ENCODE measurements at regions not wholly inside any gene's neighbourhood (a gene's known extent, or its start where the extent isn't known, plus 50 kb on each side); places are given as distances from the start of the nearest gene placed in this dataset.
"Not testable (repeated sequence)": the region's sequence is repeated elsewhere in the genome, so short reads cannot be mapped to it uniquely, and the experiment has no call there.

DNA sequence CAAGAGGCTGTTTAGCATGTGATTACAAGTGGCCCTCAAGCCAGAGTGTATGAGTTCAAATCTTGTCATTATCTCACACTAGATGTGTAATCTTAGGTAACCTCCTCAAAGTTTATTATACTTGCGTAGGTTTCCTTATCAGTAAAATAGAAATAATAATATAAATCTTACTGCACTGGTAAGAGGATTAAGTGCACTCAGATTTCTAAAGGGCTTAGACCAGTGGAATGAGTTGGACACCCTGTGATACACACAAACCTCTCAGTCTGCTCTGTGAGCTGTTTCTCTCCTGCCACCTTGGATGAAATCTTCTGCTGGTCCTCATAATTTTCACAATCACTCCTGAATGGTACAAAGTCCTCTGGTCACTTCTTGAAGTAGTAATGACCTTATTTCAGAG lies 145.4 kb upstream of the ZNF516 start:
- DNase-seq (ENCODE audit: low read depth in 2 of 2): no peak

DNA sequence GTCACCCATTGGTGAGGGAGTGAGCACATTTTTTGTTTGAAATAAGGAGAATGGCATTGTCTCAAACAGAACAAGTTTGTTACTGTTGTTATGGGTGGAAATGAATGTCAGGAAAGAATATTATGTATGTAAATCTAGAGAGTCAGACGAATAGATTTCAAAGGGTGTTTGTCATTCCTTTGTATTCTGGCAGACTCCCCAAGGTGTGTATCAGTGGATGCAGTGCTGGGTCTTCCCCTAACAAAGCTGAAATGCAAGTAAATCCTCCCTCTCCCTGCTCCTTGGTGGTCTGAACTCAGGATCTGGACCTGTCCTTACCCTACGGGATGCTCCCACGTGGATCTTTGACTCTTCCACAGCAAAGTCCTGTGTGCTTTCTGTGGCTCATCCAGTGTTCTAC lies 139.5 kb upstream of the ZNF516 start:
- no peak for DNase-seq (ENCODE audit: low read depth in 2 of 2)

DNA sequence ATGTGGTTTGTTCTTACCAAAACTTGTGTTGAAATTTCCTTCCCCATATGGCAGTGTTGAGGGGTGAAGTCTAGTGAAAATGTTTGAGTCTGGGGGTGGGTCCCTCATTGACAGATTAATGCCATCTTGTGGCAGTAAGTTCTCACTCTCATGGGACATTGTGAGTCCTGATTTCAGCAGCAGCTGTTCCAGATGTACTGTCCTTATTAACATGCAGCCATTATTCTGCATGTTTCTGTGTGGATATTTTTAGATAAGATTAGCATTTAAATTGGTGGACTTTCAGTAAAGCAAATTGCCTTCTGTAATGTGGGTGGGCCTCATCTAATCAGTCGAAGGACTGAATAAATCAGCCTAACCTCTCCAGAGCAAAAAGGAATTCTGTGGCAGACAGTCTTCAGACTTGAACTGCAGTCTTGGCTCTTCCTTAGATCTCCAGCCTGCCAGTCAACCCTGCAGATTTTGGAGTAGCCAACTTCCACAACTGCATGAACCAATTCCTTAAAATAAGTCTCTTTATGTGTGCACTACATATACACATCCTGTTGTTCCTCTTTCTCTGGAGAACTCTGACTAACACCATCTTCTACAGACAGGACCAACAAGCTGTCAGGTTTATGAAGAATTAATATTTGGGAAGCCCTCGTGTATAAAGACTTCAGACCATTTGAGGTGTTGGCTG lies 138.7 kb upstream of the ZNF516 start:
- no peak for DNase-seq (ENCODE audit: low read depth in 2 of 2)

DNA sequence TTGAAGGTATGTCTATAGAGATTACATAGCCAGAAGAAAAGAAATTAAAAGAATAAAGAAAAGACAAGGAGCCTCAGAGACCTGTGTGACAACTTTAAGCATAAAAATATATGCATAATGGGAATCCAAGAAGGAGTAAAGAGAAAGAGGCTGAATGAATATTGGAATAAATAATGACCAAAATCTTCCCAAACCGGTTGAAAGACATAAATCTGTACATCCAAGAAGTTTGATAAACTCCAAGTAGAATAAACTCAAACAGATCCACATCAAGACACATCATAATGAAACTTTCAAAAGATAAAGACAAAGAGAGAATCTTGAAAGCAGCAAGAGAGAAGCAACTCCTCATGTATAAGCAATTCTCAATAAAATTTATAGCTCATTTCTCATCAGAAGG lies 132.4 kb upstream of the ZNF516 start:
- DNase-seq (ENCODE audit: low read depth in 2 of 2): no peak

DNA sequence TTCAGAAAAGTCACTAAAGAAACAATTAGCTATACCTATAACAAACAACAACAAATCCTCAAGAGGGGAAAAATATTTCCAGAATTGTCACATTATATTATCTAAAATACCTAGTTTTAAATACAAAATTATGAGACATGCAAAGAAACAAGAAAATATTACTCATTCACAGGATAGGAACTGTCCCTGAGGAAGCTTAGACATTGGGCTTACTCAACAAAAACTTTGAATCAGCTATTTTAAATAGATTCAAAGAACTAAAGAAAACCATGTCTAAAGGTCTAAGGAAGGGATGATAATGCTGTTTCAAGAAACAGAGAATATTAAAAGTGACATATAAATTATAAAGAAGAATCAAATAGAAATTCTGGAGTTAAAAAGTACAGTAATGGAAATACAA lies 131.9 kb upstream of the ZNF516 start:
- no peak for DNase-seq (ENCODE audit: low read depth in 2 of 2)

DNA sequence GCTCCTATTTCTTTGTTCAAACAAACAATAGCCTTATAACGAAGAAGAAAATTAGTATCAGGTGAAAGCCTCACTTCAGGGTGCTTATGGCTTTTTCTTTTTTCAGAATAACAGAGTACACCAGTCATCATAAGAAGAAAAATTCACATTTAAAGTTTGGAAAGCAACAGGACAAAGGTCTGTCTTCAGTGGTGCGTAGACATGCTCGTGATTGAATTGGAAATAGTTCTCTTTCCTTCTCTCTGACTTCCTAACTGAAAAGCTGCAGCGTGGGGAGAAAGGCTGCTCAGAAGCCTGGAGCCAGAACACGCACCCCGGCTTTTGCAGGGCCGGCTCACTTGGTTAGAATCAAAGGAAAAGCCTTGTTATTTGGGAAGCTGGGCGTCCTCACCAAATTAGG lies 127.6 kb upstream of the ZNF516 start:
- no peak for DNase-seq (ENCODE audit: low read depth in 2 of 2)

DNA sequence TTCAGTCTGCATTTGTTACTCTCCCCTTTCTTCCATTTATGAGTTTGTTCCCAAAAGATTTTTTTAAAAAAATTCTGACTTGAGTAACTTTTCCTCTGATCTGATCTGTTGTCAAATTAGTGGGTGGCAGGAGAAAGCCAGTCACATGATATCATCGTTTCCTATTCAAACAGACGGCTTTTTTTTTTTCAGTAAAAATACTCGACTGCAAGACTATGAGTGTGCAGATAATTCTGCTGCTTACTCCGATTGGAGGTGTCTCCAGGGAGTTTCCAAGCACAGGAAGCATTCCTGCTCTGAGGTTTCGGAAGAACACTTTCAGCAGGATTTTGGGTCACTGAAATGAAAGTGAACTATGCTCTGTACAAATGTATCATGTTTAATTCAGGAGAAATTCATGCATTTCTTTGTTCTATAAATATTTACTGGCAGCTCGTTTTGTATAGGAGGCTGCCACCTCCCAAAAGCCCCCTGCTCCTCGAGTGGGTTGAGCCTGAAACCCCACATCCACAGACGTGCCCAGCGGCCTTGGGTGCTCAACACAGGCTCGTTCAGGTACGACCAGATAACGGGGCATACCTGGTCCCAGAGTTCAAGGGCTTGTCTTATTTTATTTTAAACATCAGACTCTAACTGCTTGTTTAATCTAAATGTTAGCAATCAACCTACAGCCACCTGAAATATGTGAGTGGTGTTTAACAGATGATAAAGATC lies 126.9 kb upstream of the ZNF516 start:
- DNase-seq (ENCODE audit: low read depth in 2 of 2): no peak

DNA sequence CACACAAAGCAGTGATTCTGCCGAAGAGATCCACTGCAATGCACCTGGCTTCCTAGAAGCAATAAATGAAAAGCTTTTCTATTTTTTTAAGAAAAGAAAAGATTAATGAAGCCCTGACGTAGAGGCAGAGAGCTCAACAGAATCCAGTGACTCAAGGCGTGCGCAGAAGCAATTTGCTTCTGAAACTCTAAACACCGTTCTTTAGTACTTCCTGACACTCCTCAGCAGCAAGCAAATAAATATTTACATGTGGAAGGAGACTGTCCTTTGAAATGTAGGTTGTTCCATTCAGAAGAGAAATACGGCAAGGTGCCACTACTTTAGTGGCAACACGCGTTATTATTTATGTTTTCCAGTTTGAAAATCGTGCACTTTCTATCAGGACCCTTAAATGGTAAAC lies 126.2 kb upstream of the ZNF516 start:
- DNase-seq (ENCODE audit: low read depth in 2 of 2): no peak

DNA sequence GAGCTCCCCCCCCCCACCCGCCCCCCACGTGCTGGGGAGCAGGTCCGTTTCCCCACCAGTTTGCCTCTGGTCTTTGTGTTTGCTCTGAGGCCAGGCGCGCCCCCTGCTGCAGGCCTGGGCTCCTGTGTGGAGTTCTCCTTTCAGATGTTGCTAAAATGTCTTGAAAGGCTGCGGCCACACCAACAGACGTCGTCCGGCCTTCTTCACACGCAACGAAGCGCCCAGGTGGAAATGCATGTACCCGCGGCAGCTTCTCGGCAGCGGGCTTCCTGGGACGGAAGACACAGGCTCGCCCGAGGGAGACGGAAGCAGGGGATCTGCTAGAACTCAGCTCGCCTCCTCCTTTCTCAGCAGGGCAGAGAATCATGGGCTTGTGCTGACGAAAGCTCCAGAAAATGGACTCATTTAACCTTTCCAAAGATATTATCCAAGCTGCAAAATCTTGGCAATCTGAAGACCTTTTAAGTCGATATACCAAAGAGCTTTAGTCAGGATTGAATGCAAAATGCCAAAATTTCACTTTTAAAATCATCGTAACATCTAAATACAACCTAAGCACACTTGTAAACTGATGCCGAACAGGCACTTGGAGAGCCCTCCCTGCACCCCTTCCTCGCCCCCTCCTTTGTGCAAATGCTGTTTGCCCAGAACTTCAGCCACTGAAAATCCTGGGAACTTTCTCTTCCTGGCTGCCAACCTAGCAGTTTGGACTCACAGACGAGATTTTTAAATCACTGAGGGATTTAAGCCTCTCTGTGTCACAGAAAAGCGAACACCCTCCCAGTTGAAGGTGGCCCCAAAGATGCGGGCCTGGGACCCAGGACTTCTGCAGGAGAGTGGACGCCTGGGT lies 125.5 kb upstream of the ZNF516 start:
- peak; percentile 52 to 53 for DNase-seq (ENCODE audit: low read depth in 2 of 2)

DNA sequence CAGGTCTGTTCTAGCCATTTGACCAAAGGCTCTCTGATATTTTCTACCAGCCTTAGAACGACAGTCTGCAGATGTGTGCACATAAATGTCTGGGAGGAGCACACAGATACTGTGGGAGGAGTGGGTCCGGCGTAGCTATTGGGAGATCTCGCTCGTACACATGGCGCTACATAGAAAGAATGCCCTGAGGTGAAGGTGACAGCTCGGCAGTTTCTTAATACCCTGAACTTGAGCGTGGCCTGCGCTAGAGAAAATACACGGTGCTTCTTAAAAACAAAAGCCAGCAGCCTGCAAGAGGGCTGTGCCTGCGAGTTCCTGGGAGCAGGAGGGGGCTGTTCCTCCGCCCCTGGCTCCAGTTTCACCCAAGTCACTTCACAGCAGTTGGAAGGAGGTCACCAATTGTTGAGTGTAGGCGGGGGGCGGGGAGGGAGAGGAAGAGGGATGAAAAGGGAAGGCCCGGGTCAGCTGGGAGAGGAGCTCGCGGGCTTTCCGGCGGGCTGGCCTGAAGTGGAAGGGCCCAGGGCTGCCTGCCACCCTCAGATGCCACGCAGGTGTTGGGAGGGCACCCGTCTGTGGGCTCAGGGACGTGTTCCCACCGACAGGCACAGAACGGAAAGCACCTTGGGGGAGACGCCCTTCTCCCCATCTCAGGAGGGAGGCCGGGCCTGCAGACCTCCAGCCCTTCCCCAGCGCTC lies 124.7 kb upstream of the ZNF516 start:
- DNase-seq (ENCODE audit: low read depth in 2 of 2): no peak

DNA sequence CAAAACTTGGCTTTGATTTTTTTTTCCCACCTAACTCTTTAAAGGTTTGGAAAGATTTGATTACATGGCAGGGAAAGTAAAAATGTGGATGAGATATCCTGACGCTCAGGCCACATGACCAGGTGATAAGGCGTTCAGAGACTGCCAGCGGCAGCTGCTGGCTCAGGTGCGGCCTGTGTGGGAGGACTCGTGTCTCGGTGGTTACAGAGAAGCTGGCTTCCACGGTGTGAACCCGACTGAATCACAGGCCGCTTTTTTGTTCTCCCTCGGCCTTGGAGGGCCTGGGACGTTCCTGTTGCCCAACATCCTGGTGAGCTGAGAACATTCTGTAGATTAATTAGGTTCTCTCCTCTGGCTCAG lies 124.2 kb upstream of the ZNF516 start:
- DNase-seq (ENCODE audit: low read depth in 2 of 2): no peak

DNA sequence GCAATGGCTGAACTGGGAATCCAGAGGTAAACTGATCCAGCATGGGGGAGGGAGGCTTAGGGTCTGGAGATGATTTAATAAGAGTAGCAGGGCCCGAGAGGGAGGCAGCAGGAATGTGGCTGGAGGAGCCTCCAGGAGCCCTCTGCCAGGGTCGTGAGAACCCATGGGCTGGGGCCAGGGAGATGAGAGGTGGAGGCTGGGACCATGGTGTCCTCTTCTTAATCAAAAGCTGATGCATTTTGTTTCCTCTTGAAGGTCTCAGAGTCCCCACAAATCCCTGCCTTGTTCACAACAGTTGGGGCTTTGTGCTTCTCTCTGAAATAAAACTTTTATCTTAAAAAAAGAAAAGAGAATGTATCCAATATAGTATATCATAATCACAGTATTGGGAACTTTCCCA lies 123.7 kb upstream of the ZNF516 start:
- no peak for DNase-seq (ENCODE audit: low read depth in 2 of 2)

DNA sequence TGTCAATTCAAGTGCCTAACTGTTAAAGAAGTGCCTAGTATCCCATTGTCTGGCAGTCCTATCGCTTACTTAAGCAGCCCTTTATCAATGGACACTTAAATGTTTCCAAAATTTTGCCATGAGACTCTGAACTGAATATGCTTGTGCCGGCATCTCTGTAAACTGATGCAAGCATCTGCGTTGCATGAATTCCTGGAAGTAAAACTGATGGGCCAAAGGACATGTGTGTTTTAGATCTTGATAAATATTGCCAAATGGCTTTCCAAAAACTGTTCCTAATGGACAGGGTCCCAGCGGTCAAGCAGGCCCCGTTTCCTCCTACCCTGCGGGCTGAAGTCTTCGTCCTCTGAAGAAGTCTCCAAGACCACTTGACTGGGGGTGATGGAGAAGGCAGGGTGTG lies 121.3 kb upstream of the ZNF516 start:
- DNase-seq (ENCODE audit: low read depth in 2 of 2): no peak

DNA sequence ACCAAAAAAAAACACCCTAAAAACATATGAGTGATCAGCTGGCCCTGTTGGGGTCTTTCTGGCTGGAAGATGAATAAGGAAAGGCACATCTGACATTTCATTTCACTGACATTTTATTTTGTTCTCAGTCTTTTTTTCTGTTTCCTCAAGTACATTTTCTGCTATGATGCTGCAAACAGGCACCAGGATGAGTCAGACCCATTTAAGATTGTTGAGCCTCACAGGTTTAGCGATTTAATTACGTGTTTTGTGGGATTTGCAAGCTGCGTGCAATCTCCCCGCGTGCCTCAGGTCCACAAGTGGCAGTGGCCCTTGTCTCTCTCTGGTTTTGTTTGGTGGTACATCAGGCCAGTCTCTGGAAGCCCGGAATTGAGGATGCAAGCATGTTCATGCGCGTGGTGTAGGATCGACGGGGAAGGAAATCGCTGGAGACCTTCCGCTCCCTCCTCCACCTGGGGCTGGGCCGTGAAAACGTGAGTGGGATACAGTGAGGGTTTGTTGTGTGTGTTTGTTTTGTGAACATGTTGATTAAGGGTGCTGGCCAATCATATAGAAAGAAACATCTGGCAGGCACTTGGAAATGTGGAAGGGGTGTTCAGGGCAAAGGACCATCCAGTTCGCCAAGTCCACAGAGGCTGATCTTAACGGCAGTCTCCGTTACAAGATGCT lies 120.2 kb upstream of the ZNF516 start:
- no peak for DNase-seq (ENCODE audit: low read depth in 2 of 2)

DNA sequence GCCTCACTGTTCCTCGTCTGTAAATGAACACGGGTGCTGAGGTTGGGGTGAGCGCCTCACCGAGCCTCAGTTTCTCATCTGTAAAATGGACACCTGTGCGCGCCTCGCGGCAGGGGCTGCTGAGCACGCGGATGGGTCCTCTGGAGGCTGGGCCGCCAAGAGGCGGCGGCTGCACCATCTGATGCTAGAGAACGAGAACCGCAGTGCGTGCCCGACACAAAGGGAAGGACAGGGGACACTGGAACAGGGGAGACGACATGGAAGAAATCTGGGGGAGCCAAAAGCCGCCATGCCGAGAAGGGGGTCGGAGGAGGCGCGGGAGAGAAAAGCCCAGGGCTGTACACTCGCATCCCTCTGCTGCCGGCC lies 118.7 kb upstream of the ZNF516 start:
- DNase-seq (ENCODE audit: low read depth in 2 of 2): no peak

DNA sequence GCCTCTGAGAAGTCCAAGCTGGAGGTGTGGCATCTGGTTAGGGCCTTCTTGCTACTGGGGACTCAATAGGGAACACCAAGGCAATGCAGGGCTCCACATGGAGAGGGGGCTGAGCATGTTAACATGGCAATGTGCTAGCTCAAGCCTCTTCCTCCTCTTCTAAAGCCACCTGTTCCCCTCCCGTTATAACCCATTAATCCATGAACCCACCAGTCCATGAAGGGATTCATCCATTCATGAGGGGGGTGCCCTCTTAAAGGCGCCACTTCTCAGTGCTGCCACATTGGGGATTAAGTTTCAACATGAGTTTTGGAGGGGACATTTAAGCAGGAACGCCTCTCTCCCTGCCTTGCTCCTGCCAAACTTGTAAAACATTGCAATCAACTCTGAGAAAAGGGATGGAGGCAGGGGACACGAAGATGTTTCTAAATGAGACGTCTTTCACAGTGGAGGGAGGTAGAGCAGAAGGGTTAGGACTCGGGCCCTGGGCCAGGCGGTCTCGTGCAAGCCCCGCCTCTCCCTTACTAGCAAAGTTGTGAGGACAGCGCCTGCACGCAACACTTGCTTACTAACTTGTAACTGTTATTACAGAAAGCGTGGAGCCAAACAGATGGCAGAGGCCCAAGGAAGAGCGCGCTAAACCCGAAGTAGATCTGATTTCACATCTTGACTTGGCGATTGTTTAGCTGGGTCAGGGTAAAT lies 118.2 kb upstream of the ZNF516 start:
- no peak for DNase-seq (ENCODE audit: low read depth in 2 of 2)

DNA sequence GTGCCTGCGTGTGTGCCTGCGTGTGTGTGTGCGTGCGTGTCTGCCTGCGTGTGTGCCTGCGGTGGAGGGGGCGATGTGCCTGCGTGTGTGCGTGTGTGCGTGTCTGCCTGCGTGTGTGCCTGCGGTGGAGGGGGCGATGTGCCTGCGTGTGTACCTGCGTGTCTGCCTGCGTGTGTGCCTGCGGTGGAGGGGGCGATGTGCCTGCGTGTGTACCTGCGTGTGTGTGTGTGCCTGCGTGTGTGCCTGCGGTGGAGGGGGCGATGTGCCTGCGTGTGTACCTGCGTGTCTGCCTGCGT lies 116.7 kb upstream of the ZNF516 start:
- DNase-seq (ENCODE audit: low read depth in 2 of 2): not testable (repeated sequence)

DNA sequence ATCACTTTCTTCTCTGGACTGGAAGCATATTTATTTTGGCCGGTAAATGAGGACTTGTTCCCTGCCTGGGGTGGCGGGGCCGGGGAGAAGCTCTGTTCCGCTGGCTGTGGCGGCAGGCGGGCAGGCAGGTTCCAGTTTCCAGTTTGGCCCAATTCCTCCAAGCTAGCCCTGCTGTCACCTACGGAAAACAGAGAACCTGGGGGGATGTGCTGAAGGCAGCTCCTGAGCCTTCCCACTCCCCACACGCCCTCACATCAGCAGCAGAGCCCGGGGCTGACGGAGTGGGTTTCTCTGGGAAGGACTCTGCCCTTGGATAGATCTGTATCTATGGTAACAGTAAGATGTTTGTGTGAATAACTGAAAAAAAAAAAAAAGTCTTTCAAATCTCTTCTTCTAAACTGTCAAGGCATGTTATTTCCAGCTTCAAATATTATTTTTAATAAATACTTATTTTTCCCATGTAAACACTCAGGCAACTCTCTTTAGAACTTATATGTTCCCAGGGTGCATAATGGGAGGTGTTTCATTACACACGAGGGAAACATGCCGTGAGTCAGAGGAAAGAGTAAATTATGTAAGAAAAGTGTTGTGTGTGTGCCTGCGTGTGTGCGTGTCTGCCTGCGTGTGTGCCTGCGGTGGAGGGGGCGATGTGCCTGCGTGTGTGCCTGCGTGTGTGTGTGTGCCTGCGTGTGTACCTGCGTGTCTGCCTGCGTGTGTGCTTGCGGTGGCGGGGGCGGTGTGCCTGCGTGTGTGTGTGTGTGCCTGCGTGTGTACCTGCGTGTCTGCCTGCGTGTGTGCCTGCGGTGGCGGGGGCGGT lies 116.1 kb upstream of the ZNF516 start:
- no peak for DNase-seq (ENCODE audit: low read depth in 2 of 2)

DNA sequence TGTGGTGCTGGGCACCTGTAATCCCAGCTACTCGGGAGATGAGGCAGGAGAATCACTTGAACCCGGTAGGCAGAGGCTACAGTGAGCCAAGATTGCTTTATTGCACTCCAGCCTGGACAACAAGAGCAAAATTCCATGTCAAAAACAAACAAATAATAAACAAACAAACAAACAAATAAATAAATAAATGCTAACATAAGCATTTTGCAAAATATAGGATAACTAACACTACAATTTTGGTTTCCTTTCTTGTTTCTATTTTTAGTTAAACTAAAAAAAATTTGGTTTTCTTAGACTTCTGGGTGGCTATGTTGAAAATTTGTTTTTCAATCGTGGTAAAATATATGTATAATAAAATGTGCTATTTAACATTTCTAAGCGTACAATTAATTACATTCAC lies 115.0 kb upstream of the ZNF516 start:
- no peak for DNase-seq (ENCODE audit: low read depth in 2 of 2)

DNA sequence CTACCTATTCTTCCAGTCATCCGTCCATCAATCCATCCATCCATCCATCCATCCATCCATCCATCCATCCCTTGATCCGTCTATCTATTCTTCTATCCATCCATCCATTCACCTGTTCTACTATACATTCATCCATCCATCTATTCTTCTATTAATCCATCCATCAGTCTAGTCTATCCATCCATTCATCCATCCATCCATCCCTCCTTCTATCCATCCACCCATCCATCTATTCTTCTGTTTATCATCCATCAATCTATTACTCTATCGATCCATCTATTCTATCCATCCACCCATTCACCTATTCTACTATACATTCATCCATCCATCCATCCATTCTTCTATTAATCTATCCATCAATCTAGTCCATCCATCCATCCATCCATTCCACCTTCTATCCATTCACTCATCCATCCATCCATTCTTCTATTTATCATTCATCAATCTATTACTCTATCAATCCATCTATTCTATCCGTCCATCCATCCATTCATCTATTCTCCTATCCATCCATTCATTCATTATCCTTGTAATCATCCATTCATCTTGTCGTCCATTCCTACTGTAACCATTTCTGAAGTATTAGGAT lies 110.4 kb upstream of the ZNF516 start:
- no peak for DNase-seq (ENCODE audit: low read depth in 2 of 2)
